ENCODE measurements at regions not wholly inside any gene's neighbourhood (a gene's known extent, or its start where the extent isn't known, plus 50 kb on each side); places are given as distances from the start of the nearest gene placed in this dataset.

DNA sequence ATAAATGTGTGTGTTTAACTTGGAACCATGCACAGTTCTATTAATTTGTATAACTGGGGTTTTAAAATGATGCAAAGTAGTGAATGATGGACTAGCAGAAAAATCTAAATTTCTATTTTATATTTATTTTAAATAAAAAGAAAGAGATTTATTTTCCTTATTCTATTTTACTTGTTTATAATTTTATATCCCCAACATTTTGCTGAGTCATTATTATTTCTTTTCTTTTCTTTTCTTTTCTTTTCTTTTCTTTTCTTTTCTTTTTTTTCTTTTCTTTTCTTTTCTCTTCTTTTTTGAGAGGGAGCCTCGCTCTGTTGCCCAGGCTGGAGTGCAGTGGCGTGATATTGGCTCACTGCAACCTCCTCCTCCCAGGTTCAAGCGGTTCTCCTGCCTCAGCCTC lies 395.0 kb upstream of the NCAM2 start:
- TF ChIP-seq EZH2phosphoT487 (IDR thresholded peaks at IDR 0.05; ENCODE audit: borderline replicate concordance, low read depth, low read length) (no peak), CTCF (conservative IDR thresholded peaks at IDR 0.05; ENCODE audit: low read length) (no peak)

Measured in OCI-LY7 (cell line).